Trophoblast cell (in vitro differentiated cells and primary cell): ENCODE measurements at regions not wholly inside any gene's neighbourhood (a gene's known extent, or its start where the extent isn't known, plus 50 kb on each side); places are given as distances from the start of the nearest gene placed in this dataset.

Source experiments
- DNase-seq, 2 donors: peaks; one replicate each; pipeline ENCODE4 v3.0.0-alpha.2; 2016
- H2AFZ ChIP-seq: 2 replicates; pipeline ENCODE4 v1.6.1; 2013; ENCODE audit warnings: low read length, moderate library complexity, mild to moderate bottlenecking; ENCODE audit not compliant: insufficient read depth, poor library complexity
- H2AK5ac ChIP-seq: 2 replicates; pipeline ENCODE4 v1.6.1; 2013; ENCODE audit warnings: mild to moderate bottlenecking, low read length
- H2BK120ac ChIP-seq: 2 replicates; pipeline ENCODE4 v1.6.1; 2013; ENCODE audit warnings: low read length, mild to moderate bottlenecking, moderate library complexity; ENCODE audit not compliant: insufficient read depth, poor library complexity
- H2BK12ac ChIP-seq: 2 replicates; pipeline ENCODE4 v1.6.1; 2013; ENCODE audit warnings: mild to moderate bottlenecking, low read length, moderate library complexity
- H2BK5ac ChIP-seq: 2 replicates; pipeline ENCODE4 v1.6.1; 2013; ENCODE audit warnings: low read length, low read depth, moderate library complexity, mild to moderate bottlenecking; ENCODE audit not compliant: poor library complexity
- H3K14ac ChIP-seq: 2 replicates; pipeline ENCODE4 v1.6.1; 2013; ENCODE audit warnings: mild to moderate bottlenecking, low read length
- H3K18ac ChIP-seq: 2 replicates; pipeline ENCODE4 v1.6.1; 2013; ENCODE audit warnings: mild to moderate bottlenecking, low read length
- H3K23ac ChIP-seq: 2 replicates; pipeline ENCODE4 v1.6.1; 2013; ENCODE audit warnings: low read length
- H3K27ac ChIP-seq: 2 replicates; pipeline ENCODE4 v1.5.1; 2013; ENCODE audit warnings: low read depth, mild to moderate bottlenecking, inconsistent platforms, low read length, moderate library complexity
- H3K27me3 ChIP-seq: 2 replicates; pipeline ENCODE4 v1.6.1; 2013; ENCODE audit warnings: inconsistent platforms, mild to moderate bottlenecking, low read length, moderate library complexity; ENCODE audit not compliant: insufficient read depth
- H3K36me3 ChIP-seq, 2 experiments: 1 replicate in 1 of 2; 2 replicates in 1 of 2; pipeline ENCODE4 v1.6.1; 2013; ENCODE audit warnings: low read length in 2 of 2, mild to moderate bottlenecking in 2 of 2, moderate library complexity in 1 of 2; ENCODE audit not compliant: insufficient read depth in 2 of 2, control insufficient read depth in 1 of 2
- H3K4ac ChIP-seq: 2 replicates; pipeline ENCODE4 v1.6.1; 2013; ENCODE audit warnings: low read depth, mild to moderate bottlenecking, low read length, moderate library complexity
- H3K4me1 ChIP-seq, 2 experiments: 1 replicate in 1 of 2; 2 replicates in 1 of 2; pipeline ENCODE4 v1.6.1; 2013; ENCODE audit warnings: low read length in 2 of 2, mild to moderate bottlenecking in 2 of 2, moderate library complexity in 1 of 2; ENCODE audit not compliant: insufficient read depth in 2 of 2, control insufficient read depth in 1 of 2
- H3K4me2 ChIP-seq: 2 replicates; pipeline ENCODE4 v1.6.1; 2013; ENCODE audit warnings: inconsistent platforms, mild to moderate bottlenecking, low read length, moderate library complexity
- H3K4me3 ChIP-seq: 2 replicates; pipeline ENCODE4 v1.5.1; 2013; ENCODE audit warnings: mild to moderate bottlenecking, low read depth, low read length, inconsistent platforms
- H3K79me1 ChIP-seq: one replicate; pipeline ENCODE4 v1.6.1; 2013; ENCODE audit warnings: low read length
- H3K79me2 ChIP-seq: 2 replicates; pipeline ENCODE4 v1.6.1; 2013; ENCODE audit warnings: low read length, mild to moderate bottlenecking; ENCODE audit not compliant: control insufficient read depth, insufficient read depth, poor library complexity
- H3K9ac ChIP-seq: 2 replicates; pipeline ENCODE4 v1.6.1; 2013; ENCODE audit warnings: mild to moderate bottlenecking, low read length
- H3K9me3 ChIP-seq: 2 replicates; pipeline ENCODE4 v1.6.1; 2013; ENCODE audit warnings: low read depth, mild to moderate bottlenecking, control low read depth, inconsistent platforms, low read length; ENCODE audit not compliant: insufficient read depth
- H4K12ac ChIP-seq: 2 replicates; pipeline ENCODE4 v1.6.1; 2013; ENCODE audit warnings: low read depth, mild to moderate bottlenecking, low read length, moderate library complexity
- H4K8ac ChIP-seq: 2 replicates; pipeline ENCODE4 v1.6.1; 2013; ENCODE audit warnings: low read depth, mild to moderate bottlenecking, low read length, moderate library complexity
- H4K91ac ChIP-seq: one replicate; pipeline ENCODE4 v1.6.1; 2013; ENCODE audit warnings: low read depth, mild to moderate bottlenecking, low read length, moderate library complexity
- WGBS: extraction: QIAGEN DNeasy Blood & Tissue Kit; methylation state at CpG from one replicate; pipeline ENCODE4 v1.1.7; 2013; ENCODE audit warnings: missing lambda C conversion rate; ENCODE audit not compliant: insufficient read length, insufficient coverage; ENCODE audit errors: extremely low coverage; 5-methylcytosine and 5-hydroxymethylcytosine counted together

DNA sequence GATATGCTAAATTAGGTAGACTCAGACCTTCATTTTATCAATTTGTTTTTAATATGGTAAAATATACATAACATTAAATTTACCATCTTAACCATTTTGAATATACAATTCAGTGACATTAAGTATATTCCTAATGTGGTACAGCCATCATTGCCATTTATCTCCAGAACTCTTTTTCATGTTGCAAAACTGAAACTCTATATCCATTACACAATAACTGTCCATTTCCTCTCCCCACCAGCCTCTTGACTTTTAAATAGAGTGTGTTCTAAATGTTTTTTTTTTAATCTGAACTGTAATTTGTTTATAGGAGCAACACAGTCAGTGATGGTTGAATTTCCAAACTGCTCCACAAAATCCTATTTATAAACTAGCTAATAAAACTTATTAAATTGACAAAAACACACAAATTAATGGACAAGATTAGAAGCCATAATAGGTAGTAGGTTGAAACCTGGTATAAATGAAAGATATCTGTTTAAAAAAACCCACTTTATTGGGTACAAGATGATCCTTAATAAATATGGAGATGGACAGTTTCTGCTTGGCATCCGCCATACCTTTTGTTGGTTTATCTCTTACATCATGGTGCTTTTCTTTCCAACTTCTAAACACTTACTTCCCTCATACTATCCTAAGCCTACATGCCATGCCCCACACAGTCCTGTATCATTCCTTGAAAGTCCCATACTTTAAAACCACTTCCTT, 142.4 kb downstream of the ZPLD1 start:
- no peak overlapping the region for H2BK12ac ChIP-seq
- no peak for DNase-seq
- no peak overlapping the region for H3K23ac ChIP-seq
- no peak overlapping the region for H3K4me2 ChIP-seq
- no peak overlapping the region for H3K18ac ChIP-seq
- no peak overlapping the region for H4K8ac ChIP-seq
- no peaks in the 10 kb centered on the region for H3K27me3 ChIP-seq
- no peak overlapping the region for H2AK5ac ChIP-seq
- H3K14ac ChIP-seq = no peak overlapping the region
- no peak overlapping the region for H4K91ac ChIP-seq
- no peaks in the 10 kb centered on the region for H3K9me3 ChIP-seq
- no peak overlapping the region for H2AFZ ChIP-seq
- H3K79me1 ChIP-seq = no peaks in the 10 kb centered on the region
- no peaks in the 10 kb centered on the region for H3K36me3 ChIP-seq
- H3K79me2 ChIP-seq = no peaks in the 10 kb centered on the region
- no peak overlapping the region for H3K4me3 ChIP-seq
- H3K9ac ChIP-seq = no peak overlapping the region
- H2BK120ac ChIP-seq = no peak overlapping the region
- WGBS = no CpG with 5 or more reads among the region's 1 CpG
- H3K4me1 ChIP-seq = no peaks in the 10 kb centered on the region
- no peak overlapping the region for H3K4ac ChIP-seq
- H3K27ac ChIP-seq = no peak overlapping the region
- no peak overlapping the region for H4K12ac ChIP-seq
- no peak overlapping the region for H2BK5ac ChIP-seq

GRCh38 chr3:102580760-102581159, 145.9 kb downstream of the ZPLD1 start:
- Histone ChIP-seq H2AFZ (no peak overlapping the region), H3K79me2 (no peaks in the 10 kb centered on the region), H3K4me2 (no peak overlapping the region), H3K4ac (no peak overlapping the region), H4K12ac (no peak overlapping the region), H3K4me1 (no peaks in the 10 kb centered on the region), H3K23ac (no peak overlapping the region), H3K36me3 (no peaks in the 10 kb centered on the region), H3K27me3 (no peaks in the 10 kb centered on the region), H3K18ac (no peak overlapping the region), H4K91ac (no peak overlapping the region), H3K9ac (no peak overlapping the region), H3K9me3 (no peaks in the 10 kb centered on the region), H2BK12ac (no peak overlapping the region), H2BK120ac (no peak overlapping the region), H3K4me3 (no peak overlapping the region), H2AK5ac (no peak overlapping the region), H3K14ac (no peak overlapping the region), H4K8ac (no peak overlapping the region), H2BK5ac (no peak overlapping the region), H3K79me1 (no peaks in the 10 kb centered on the region), H3K27ac (no peak overlapping the region)
- no peak for DNase-seq

DNA sequence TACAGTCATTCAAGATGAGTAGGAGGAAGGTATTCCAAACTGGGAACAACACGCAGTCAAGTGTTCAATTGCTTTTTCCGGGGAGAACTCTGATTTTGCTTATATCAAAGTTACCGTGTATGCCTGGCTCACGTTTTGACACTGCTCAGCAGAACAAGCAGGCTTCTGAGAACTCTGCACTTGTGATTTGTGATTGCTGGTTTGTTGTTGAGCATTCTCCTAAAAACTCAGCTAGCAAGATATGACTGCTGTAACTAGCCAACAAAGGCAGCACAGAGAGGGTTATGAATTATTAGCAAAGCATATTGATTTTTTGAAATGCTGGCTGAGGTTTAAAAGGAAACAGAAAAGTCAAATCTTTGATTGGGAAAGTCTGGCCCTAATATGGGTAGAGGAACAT, 151.7 kb downstream of the ZPLD1 start:
- no peak overlapping the region for H3K4me2 ChIP-seq
- no CpG with 5 or more reads among the region's 4 CpGs for WGBS
- no peak overlapping the region for H3K4me3 ChIP-seq
- H2BK5ac ChIP-seq = no peak overlapping the region
- no peak overlapping the region for H4K12ac ChIP-seq
- no peaks in the 10 kb centered on the region for H3K4me1 ChIP-seq
- H2AFZ ChIP-seq = no peak overlapping the region
- no peak overlapping the region for H4K91ac ChIP-seq
- no peaks in the 10 kb centered on the region for H3K79me1 ChIP-seq
- no peak overlapping the region for H2BK120ac ChIP-seq
- no peak overlapping the region for H2AK5ac ChIP-seq
- H3K27ac ChIP-seq = no peak overlapping the region
- DNase-seq = no peak
- no peak overlapping the region for H3K23ac ChIP-seq
- no peaks in the 10 kb centered on the region for H3K79me2 ChIP-seq
- H3K9ac ChIP-seq = no peak overlapping the region
- H2BK12ac ChIP-seq = no peak overlapping the region
- no peak overlapping the region for H3K4ac ChIP-seq
- no peak overlapping the region for H3K14ac ChIP-seq
- no peak overlapping the region for H4K8ac ChIP-seq
- H3K36me3 ChIP-seq = no peaks in the 10 kb centered on the region
- H3K27me3 ChIP-seq = no peaks in the 10 kb centered on the region
- H3K18ac ChIP-seq = no peak overlapping the region
- no peaks in the 10 kb centered on the region for H3K9me3 ChIP-seq

- no peak overlapping the region for H3K4me2 ChIP-seq
- no peaks in the 10 kb centered on the region for H3K36me3 ChIP-seq
- H3K9ac ChIP-seq = no peak overlapping the region
- no peaks in the 10 kb centered on the region for H3K4me1 ChIP-seq
- no peaks in the 10 kb centered on the region for H3K9me3 ChIP-seq
- H3K79me1 ChIP-seq = no peaks in the 10 kb centered on the region
- no peak overlapping the region for H2BK120ac ChIP-seq
- no peak overlapping the region for H3K23ac ChIP-seq
- H2BK12ac ChIP-seq = no peak overlapping the region
- no peak overlapping the region for H4K12ac ChIP-seq
- H2AK5ac ChIP-seq = no peak overlapping the region
- H2AFZ ChIP-seq = no peak overlapping the region
- H2BK5ac ChIP-seq = no peak overlapping the region
- H3K79me2 ChIP-seq = no peaks in the 10 kb centered on the region
- no peak overlapping the region for H3K18ac ChIP-seq
- DNase-seq = no peak
- H4K91ac ChIP-seq = no peak overlapping the region
- H3K27ac ChIP-seq = no peak overlapping the region
- no CpG with 5 or more reads among the region's 2 CpGs for WGBS
- no peak overlapping the region for H3K4ac ChIP-seq
- H3K4me3 ChIP-seq = no peak overlapping the region
- no peak overlapping the region for H4K8ac ChIP-seq
- no peak overlapping the region for H3K14ac ChIP-seq
- H3K27me3 ChIP-seq = no peaks in the 10 kb centered on the region
Observed at GRCh38 chr3:102593812-102594602, 159.2 kb downstream of the ZPLD1 start.
